Neural progenitor cell (in vitro differentiated cells): ENCODE measurements at regions not wholly inside any gene's neighbourhood (a gene's known extent, or its start where the extent isn't known, plus 50 kb on each side); places are given as distances from the start of the nearest gene placed in this dataset.

ENCODE experiments used
- DNase-seq: peaks from one replicate; pipeline ENCODE4 v3.0.0-alpha.2; 2016; ENCODE audit warnings: low spot score
- H2AFZ ChIP-seq: fragments of 200-600 bp; sonication (generic); replicated peaks from 2 replicates; pipeline ENCODE4 v1.6.1; 2016; ENCODE audit warnings: antibody characterized with exemption
- H3F3A ChIP-seq: fragments of 200-600 bp; sonication (generic); 2 replicates; pipeline ENCODE4 v1.6.1; 2016; ENCODE audit warnings: antibody characterized with exemption, low read depth
- H3K27ac ChIP-seq: fragments of 200-600 bp; sonication (generic); 2 replicates; pipeline ENCODE4 v1.5.1; 2016; ENCODE audit warnings: mild to moderate bottlenecking
- H3K27me3 ChIP-seq: fragments of 200-600 bp; sonication (generic); 2 replicates; pipeline ENCODE4 v1.6.1; 2016; ENCODE audit warnings: mild to moderate bottlenecking, moderate library complexity
- H3K36me3 ChIP-seq: fragments of 200-600 bp; sonication (generic); 2 replicates; pipeline ENCODE4 v1.5.1; 2016
- H3K4me1 ChIP-seq: fragments of 200-600 bp; sonication (generic); 2 replicates; pipeline ENCODE4 v1.6.1; 2016; ENCODE audit warnings: mixed run types
- H3K4me2 ChIP-seq: fragments of 200-600 bp; sonication (generic); 2 replicates; pipeline ENCODE4 v1.6.1; 2016
- H3K4me3 ChIP-seq: fragments of 200-600 bp; sonication (generic); 2 replicates; pipeline ENCODE4 v1.5.1; 2016
- H3K79me2 ChIP-seq: fragments of 200-600 bp; sonication (generic); 2 replicates; pipeline ENCODE4 v1.6.1; 2016; ENCODE audit warnings: low read depth
- H3K9ac ChIP-seq: fragments of 200-600 bp; sonication (generic); 2 replicates; pipeline ENCODE4 v1.6.1; 2016
- H3K9me3 ChIP-seq: fragments of 200-600 bp; sonication (generic); 2 replicates; pipeline ENCODE4 v1.5.1; 2016; ENCODE audit warnings: low read depth
- H4K20me1 ChIP-seq: fragments of 200-600 bp; sonication (generic); 2 replicates; pipeline ENCODE4 v1.6.1; 2016; ENCODE audit warnings: low read depth
- H3K27ac Mint-ChIP-seq: 3 replicates; pipeline ENCODE4 v1.8.0; 2021; ENCODE audit warnings: mixed read lengths
- H3K27me3 Mint-ChIP-seq: 2 replicates; pipeline ENCODE4 v1.8.0; 2022; ENCODE audit warnings: low read depth, mild to moderate bottlenecking, inconsistent platforms, moderate library complexity, mixed read lengths; ENCODE audit not compliant: insufficient read depth
- H3K36me3 Mint-ChIP-seq: 3 replicates; pipeline ENCODE4 v1.8.0; 2021; ENCODE audit warnings: mixed read lengths
- H3K4me1 Mint-ChIP-seq: 3 replicates; pipeline ENCODE4 v1.8.0; 2021; ENCODE audit warnings: mixed read lengths
- H3K4me3 Mint-ChIP-seq: 3 replicates; pipeline ENCODE4 v1.8.0; 2021; ENCODE audit warnings: mild to moderate bottlenecking, moderate library complexity, mixed read lengths
- H3K9me3 Mint-ChIP-seq: 3 replicates; pipeline ENCODE4 v1.8.0; 2020; ENCODE audit warnings: mixed read lengths
- EZH2 ChIP-seq: fragments of 200-600 bp; sonication (generic); IDR thresholded peaks from 2 replicates; pipeline ENCODE4 v1.6.1; 2017; ENCODE audit warnings: antibody characterized with exemption, mild to moderate bottlenecking, moderate library complexity
- EZH2phosphoT487 ChIP-seq: fragments of 200-600 bp; sonication (generic); IDR thresholded peaks from 2 replicates; pipeline ENCODE4 v1.6.1; 2017; ENCODE audit warnings: antibody characterized with exemption
- TF ChIP-seq, protein P1 (sequence below): fragments of 200-600 bp; sonication (generic); IDR thresholded peaks from 2 replicates; pipeline ENCODE4 v1.5.1; 2017; ENCODE audit warnings: antibody characterized with exemption, mild to moderate bottlenecking

DNA sequence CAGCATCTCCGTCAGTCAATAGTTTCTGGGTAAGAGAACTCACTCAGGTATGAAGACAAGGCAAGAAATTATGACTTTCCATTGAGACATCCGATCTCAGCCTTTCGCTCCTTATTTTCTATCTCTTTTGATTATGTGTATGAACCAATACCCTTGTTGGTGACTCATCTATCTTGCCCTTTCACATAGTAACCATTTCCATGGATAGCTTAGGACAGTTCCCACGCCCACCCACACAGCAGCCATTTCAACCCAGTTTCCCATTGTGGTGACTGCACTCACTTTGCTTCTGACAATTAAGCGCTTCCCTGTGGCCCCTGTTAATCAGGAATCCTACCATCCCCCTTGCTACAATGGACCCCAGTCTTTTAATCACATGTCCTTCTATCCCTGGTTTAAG is 210.6 kb upstream of the ADGRL2 start:
- Histone ChIP-seq H3K36me3 (no peaks in the 10 kb centered on the region), H4K20me1 (no peaks in the 10 kb centered on the region), H3K4me3 (no peak overlapping the region), H3K4me1 (no peaks in the 10 kb centered on the region), H2AFZ (no peak overlapping the region), H3K27ac (no peak overlapping the region), H3K9ac (no peak overlapping the region), H3F3A (no peaks in the 10 kb centered on the region), H3K4me2 (no peak overlapping the region), H3K9me3 (no peaks in the 10 kb centered on the region), H3K79me2 (no peaks in the 10 kb centered on the region), H3K27me3 (no peaks in the 10 kb centered on the region)
- Mint-ChIP-seq H3K27ac (no peak overlapping the region), H3K9me3 (no peaks in the 10 kb centered on the region), H3K4me1 (peaks cover 24% of the 10 kb centered on the region), H3K27me3 (peaks cover 3% of the 10 kb centered on the region), H3K36me3 (peaks cover 8% of the 10 kb centered on the region), H3K4me3 (no peak overlapping the region)
- TF ChIP-seq, protein P1, sequence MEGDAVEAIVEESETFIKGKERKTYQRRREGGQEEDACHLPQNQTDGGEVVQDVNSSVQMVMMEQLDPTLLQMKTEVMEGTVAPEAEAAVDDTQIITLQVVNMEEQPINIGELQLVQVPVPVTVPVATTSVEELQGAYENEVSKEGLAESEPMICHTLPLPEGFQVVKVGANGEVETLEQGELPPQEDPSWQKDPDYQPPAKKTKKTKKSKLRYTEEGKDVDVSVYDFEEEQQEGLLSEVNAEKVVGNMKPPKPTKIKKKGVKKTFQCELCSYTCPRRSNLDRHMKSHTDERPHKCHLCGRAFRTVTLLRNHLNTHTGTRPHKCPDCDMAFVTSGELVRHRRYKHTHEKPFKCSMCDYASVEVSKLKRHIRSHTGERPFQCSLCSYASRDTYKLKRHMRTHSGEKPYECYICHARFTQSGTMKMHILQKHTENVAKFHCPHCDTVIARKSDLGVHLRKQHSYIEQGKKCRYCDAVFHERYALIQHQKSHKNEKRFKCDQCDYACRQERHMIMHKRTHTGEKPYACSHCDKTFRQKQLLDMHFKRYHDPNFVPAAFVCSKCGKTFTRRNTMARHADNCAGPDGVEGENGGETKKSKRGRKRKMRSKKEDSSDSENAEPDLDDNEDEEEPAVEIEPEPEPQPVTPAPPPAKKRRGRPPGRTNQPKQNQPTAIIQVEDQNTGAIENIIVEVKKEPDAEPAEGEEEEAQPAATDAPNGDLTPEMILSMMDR: no peak
- TF ChIP-seq EZH2: no peak
- TF ChIP-seq EZH2phosphoT487: no peak
- no peak for DNase-seq

GRCh38 chr1:81588149-81588548 is 212.6 kb upstream of the ADGRL2 start:
- Mint-ChIP-seq H3K4me3 (no peak overlapping the region), H3K9me3 (no peaks in the 10 kb centered on the region), H3K36me3 (peaks cover 8% of the 10 kb centered on the region), H3K27ac (no peak overlapping the region), H3K27me3 (peaks cover 3% of the 10 kb centered on the region), H3K4me1 (peaks cover 40% of the 10 kb centered on the region)
- Histone ChIP-seq H3K79me2 (no peaks in the 10 kb centered on the region), H2AFZ (peak overlapping the region; percentile 57), H3F3A (no peaks in the 10 kb centered on the region), H3K4me3 (no peak overlapping the region), H3K27ac (no peak overlapping the region), H3K4me1 (no peaks in the 10 kb centered on the region), H3K4me2 (no peak overlapping the region), H3K27me3 (no peaks in the 10 kb centered on the region), H3K36me3 (no peaks in the 10 kb centered on the region), H3K9me3 (no peaks in the 10 kb centered on the region), H4K20me1 (no peaks in the 10 kb centered on the region), H3K9ac (no peak overlapping the region)
- no peak for DNase-seq
- TF ChIP-seq EZH2 (no peak), EZH2phosphoT487 (no peak)
- TF ChIP-seq, protein P1: no peak

DNA sequence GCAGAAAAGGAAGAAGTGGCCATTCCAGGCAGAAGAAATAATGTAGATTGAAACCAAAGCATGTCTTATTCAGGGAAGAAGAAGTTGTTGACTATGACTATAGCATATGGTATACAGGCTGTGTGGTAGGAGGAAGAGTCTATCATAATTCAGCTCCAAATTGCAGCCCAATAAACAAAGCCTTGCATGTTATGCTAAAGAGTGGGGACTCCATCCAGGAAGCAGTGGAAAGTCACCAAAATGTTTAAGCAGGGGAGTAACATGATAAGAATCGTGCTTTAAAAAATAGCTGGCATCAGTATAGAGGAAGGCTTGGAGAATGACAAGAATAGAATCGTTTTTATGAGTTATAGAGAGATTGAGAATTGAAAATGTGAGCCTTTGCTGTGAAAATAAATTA is 213.3 kb upstream of the ADGRL2 start:
- no peaks in the 10 kb centered on the region for H3K9me3 Mint-ChIP-seq
- no peaks in the 10 kb centered on the region for H3F3A ChIP-seq

More for the DNA sequence above, 213.3 kb upstream of the ADGRL2 start:
- Histone ChIP-seq H3K9me3 (no peaks in the 10 kb centered on the region), H4K20me1 (no peaks in the 10 kb centered on the region), H3K4me3 (no peak overlapping the region), H2AFZ (no peak overlapping the region), H3K27me3 (no peaks in the 10 kb centered on the region), H3K36me3 (no peaks in the 10 kb centered on the region), H3K4me2 (no peak overlapping the region), H3K4me1 (no peaks in the 10 kb centered on the region), H3K9ac (no peak overlapping the region), H3K27ac (no peak overlapping the region), H3K79me2 (no peaks in the 10 kb centered on the region)
- peaks cover 46% of the 10 kb centered on the region for H3K4me1 Mint-ChIP-seq
- H3K27me3 Mint-ChIP-seq: peaks cover 3% of the 10 kb centered on the region
- peaks cover 8% of the 10 kb centered on the region for H3K36me3 Mint-ChIP-seq
- TF ChIP-seq EZH2 (no peak), EZH2phosphoT487 (no peak)
- TF ChIP-seq, protein P1: no peak
- H3K27ac Mint-ChIP-seq: no peak overlapping the region
- no peak for DNase-seq
- no peak overlapping the region for H3K4me3 Mint-ChIP-seq
